Astrocyte of the cerebellum (primary cell): ENCODE measurements at regions not wholly inside any gene's neighbourhood (a gene's known extent, or its start where the extent isn't known, plus 50 kb on each side); places are given as distances from the start of the nearest gene placed in this dataset.

ENCODE experiments used
- DNase-seq: peaks from one replicate; pipeline ENCODE4 v3.0.0-alpha.2; 2011; ENCODE audit warnings: low read depth
- H3K4me3 ChIP-seq: 2 replicates; pipeline ENCODE4 v1.5.1; 2011; ENCODE audit warnings: mild to moderate bottlenecking, low read depth, low read length, moderate library complexity
- in situ Hi-C: cut with HindIII; loops from 2 replicates; pipeline ENCODE4 v1.10.0; 2017; ENCODE audit warnings: low sequenced_read_pairs
- TF ChIP-seq, protein P1 (sequence below): IDR thresholded peaks from 2 replicates; pipeline ENCODE4 v1.5.1; 2012; ENCODE audit warnings: low read length, low read depth, moderate library complexity, mild to moderate bottlenecking; ENCODE audit errors: missing control alignments

DNA sequence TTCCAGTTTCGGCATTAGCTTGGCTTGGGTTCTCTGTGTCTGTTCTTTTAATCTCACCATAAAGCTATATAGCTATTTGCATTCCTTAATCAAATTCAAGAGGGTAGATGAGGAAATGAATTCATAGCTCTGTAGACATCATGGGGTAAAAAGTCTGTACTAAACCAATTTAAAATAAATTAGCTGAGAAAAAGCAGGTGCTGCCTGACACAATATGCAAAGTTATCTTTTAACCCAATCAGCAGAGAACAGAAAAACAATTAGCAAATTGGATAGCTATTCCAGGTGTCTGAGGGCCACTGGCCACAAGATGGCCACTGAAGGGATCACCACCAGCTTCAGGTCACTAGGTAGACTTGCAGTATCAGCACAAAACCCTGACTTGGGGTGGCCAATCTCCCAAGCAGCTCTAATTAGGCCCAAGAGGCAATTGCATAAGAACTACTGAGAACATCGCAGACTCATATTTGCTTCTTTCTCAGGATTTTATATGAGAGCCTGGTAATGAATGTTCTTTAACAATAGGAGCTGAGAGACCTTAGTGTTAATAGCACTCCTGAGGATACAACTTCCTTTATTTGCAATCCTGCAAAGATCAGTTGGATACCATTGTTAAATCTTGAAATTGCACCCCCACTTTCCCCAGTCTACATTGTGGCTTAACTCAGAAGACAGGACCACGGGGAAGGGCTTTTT is 494.3 kb downstream of the PDCD6IP start:
- H3K4me3 ChIP-seq, result no peak overlapping the region
- TF ChIP-seq, protein P1, sequence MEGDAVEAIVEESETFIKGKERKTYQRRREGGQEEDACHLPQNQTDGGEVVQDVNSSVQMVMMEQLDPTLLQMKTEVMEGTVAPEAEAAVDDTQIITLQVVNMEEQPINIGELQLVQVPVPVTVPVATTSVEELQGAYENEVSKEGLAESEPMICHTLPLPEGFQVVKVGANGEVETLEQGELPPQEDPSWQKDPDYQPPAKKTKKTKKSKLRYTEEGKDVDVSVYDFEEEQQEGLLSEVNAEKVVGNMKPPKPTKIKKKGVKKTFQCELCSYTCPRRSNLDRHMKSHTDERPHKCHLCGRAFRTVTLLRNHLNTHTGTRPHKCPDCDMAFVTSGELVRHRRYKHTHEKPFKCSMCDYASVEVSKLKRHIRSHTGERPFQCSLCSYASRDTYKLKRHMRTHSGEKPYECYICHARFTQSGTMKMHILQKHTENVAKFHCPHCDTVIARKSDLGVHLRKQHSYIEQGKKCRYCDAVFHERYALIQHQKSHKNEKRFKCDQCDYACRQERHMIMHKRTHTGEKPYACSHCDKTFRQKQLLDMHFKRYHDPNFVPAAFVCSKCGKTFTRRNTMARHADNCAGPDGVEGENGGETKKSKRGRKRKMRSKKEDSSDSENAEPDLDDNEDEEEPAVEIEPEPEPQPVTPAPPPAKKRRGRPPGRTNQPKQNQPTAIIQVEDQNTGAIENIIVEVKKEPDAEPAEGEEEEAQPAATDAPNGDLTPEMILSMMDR, result no peak
- DNase-seq, result no peak
- in situ Hi-C loops, result no loop called here

DNA sequence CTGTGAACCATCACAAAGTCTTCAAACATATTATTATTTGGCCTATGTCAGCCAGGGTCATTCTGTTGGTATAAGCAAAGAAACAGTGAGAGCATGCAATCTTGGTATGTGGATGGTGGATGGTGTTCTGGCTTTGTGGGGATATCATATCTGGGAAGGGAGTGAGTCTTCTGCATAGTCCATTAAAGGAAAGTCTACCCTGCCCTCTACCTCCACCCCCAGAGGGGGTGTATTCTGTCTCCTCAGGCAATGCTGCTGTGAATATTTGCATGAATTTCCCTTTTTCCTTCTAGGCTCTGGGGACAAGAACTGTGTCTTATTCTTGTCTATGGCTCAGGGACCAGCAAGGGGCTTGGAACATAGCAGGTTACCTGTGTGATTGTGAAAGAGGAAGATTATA is 495.8 kb downstream of the PDCD6IP start:
- TF ChIP-seq, protein P1, result no peak
- in situ Hi-C loops, result no loop called here
- no peak for DNase-seq
- no peak overlapping the region for H3K4me3 ChIP-seq

GRCh38 chr3:34296796-34297195 is 498.4 kb downstream of the PDCD6IP start:
- TF ChIP-seq, protein P1, result no peak
- DNase-seq, result no peak
- no peak overlapping the region for H3K4me3 ChIP-seq
- in situ Hi-C loops, result no loop called here

GRCh38 chr3:34298653-34299052 is 500.2 kb downstream of the PDCD6IP start:
- TF ChIP-seq, protein P1, result no peak
- in situ Hi-C loops, result no loop called here
- DNase-seq, result no peak
- H3K4me3 ChIP-seq, result no peak overlapping the region

GRCh38 chr3:34300621-34301020 is 502.2 kb downstream of the PDCD6IP start:
- DNase-seq, result no peak
- no peak overlapping the region for H3K4me3 ChIP-seq
- TF ChIP-seq, protein P1, result no peak
- in situ Hi-C loops, result no loop called here

DNA sequence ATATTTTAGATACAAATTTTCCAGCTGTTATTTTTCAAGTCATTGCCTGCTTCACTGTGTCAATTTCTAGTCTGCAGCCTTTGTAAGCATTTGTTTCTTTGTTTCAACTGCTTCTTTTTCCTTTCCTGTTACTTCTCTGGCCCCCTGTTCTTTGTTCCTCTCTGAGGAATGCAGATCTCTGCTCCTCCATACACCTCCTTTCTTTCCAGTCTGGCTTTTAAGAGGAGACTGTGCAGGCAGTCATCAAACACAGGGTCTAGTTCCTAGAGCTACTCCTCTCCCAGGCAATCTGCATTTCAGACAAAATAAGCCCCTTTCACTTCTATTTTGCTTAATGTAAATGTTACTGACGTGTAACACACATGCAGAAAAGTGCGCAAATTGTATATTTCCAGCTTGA is 502.9 kb downstream of the PDCD6IP start:
- in situ Hi-C loops, result no loop called here
- no peak overlapping the region for H3K4me3 ChIP-seq
- TF ChIP-seq, protein P1, result no peak
- DNase-seq, result no peak
